ENCODE measurements at regions not wholly inside any gene's neighbourhood (a gene's known extent, or its start where the extent isn't known, plus 50 kb on each side); places are given as distances from the start of the nearest gene placed in this dataset.
"Not testable (repeated sequence)": the region's sequence is repeated elsewhere in the genome, so short reads cannot be mapped to it uniquely, and the experiment has no call there.

DNA sequence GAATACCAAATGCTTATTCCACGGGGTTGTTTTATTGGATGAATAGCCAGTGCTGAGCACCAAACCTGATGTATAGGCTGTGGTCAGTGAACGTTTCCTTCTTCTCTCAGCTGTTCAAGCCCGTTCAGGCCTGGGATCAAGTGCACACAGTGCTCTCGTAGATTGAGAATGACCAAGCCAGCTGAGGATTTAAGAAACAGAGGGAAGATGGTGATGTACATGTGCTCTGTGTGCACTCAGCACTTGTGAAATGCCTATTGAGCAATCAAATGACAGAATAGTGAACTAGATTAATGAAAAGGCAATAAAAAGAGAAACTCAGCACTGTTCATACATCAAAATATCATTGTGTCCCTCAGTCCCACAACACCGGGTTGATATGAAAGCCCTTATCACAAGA is 302.5 kb downstream of the BMPER start:
- DNase-seq = no peak

- no peak for DNase-seq
These were observed 303.7 kb downstream of the BMPER start for GRCh38 chr7:34208878-34209621.

- DNase-seq = no peak
These were observed 305.7 kb downstream of the BMPER start for GRCh38 chr7:34211018-34211417.

- no peak for DNase-seq
These were observed 312.6 kb downstream of the BMPER start for GRCh38 chr7:34217972-34218371.

GRCh38 chr7:34219153-34219718 is 313.9 kb downstream of the BMPER start:
- no peak for DNase-seq

GRCh38 chr7:34220506-34221185 is 315.3 kb downstream of the BMPER start:
- no peak for DNase-seq

GRCh38 chr7:34222316-34222715 is 317.0 kb downstream of the BMPER start:
- no peak for DNase-seq

- no peak for DNase-seq
These were observed 317.4 kb downstream of the BMPER start for GRCh38 chr7:34222722-34223121.

- DNase-seq = no peak
These were observed 318.9 kb downstream of the BMPER start for GRCh38 chr7:34224281-34224680.

GRCh38 chr7:34225193-34225592 is 319.9 kb downstream of the BMPER start:
- no peak for DNase-seq

- no peak for DNase-seq
These were observed 322.2 kb downstream of the BMPER start for GRCh38 chr7:34227525-34227924.

DNA sequence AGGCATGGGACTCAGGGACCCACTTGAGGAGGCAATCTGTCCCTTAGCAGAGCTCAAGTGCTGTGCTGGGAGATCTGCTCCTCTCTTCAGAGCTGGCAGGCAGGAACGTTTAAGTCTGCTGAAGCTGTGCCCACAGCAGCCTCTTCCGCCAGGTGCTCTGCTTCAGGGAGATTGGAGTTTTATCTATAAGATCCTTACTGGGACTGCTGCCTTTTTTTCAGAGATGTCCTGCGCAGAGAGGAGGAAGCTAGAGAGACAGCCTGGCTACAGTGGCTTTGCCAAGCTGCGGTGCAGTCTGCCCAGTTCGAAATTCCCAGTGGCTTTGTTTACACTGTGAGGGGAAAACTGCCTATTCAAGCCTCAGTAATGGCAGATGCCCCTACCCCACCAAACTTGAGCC is 329.8 kb downstream of the BMPER start:
- not testable (repeated sequence) for DNase-seq

DNA sequence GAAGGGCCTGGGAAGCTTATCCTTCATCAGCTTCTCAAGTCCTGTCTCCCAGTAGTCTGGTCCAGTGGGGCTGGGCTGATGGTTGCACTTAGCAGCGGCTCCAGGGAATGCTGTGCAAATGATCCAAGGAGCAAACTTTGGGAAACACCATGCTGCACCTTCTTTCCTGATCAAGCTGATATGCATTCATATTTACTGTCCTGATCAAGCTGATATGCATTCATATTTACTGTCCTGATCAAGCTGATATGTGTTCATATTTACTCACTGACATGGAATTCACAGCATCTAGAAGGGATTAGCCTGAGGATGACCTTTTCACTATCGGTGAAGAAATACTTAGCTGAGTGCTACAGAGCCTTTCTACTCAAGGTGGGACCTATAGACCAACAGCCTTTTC is 330.7 kb downstream of the BMPER start:
- no peak for DNase-seq

DNA sequence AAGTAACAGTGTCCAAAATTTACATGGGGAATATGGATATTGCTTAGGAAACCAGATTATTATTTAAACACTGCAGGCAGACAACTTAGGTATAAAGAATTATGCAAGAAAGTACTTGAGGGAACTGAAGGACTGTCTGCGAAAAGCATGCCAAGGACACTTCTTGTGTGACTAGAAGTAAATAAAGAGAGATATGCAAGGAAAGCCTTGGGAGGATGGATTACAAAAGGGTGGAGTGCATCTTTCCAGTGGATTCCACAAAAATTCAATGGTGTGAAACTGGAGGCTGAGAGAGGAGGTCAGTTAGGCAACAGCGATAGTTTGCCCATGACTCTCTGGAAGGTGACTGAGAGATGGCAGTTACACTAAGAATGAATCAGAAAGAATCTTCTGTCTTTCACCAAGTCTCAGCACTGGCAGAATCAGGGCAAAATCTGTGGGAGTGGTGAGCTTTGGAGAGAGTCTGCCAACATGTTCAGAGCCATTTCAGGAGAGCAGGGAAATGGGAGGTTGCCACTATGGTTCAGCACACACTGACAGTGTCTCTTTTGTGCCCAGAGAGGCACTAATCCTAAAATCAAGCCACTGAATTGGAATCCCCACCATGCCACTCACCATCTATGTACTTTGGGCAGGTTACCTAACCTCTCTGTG is 331.6 kb downstream of the BMPER start:
- DNase-seq = no peak

- no peak for DNase-seq
These were observed 332.1 kb downstream of the BMPER start for GRCh38 chr7:34237493-34237849.

GRCh38 chr7:34240417-34240816 is 335.1 kb downstream of the BMPER start:
- no peak for DNase-seq

DNA sequence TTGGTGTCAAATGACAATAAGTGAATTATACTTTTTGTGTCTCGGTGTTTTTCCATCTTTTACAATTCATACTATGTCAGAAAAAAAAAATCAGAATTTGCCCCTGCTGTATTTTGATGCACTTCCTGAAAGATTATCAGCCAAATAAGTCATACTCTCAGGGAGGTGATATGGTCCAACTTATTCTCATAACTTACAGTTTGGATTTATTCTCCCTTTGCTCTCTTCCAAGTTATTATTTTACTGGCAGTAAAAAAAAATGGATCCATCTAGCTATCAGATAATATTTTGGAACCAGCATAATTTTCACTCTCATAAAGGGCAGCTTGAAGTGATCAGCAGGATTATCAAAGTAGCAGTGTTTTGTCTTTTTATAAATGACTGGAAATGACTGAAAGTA is 337.1 kb downstream of the BMPER start:
- DNase-seq = no peak

- DNase-seq = no peak
These were observed 339.9 kb downstream of the BMPER start for GRCh38 chr7:34245246-34245645.

GRCh38 chr7:34247468-34247867 is 342.1 kb downstream of the BMPER start:
- no peak for DNase-seq

GRCh38 chr7:34249192-34249591 is 343.9 kb downstream of the BMPER start:
- DNase-seq = no peak

GRCh38 chr7:34260279-34260678 is 354.9 kb downstream of the BMPER start:
- DNase-seq = no peak

- DNase-seq = no peak
These were observed 357.8 kb downstream of the BMPER start for GRCh38 chr7:34263168-34263567.

DNA sequence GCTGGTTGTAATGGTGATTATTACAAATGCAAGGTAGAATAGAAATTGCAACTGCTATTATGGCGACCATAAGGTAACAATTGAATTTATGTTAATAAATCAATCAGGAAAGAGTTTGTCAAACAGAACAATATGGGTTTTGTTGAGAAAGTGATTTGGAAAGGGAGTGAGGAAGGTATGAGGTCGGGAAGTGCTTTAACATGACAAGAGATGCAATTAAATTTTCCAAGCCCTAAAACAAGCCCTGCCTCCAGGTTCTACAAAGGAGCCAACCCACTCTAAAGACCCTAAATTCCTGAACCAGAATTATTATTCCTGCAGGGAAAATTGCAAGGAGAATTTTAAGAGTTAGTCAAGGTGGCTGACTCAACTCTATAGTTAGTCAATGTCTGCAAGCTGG is 363.7 kb downstream of the BMPER start:
- DNase-seq = no peak

GRCh38 chr7:34275624-34276023 is 370.3 kb downstream of the BMPER start:
- no peak for DNase-seq
